CD8-positive, alpha-beta memory T cell (primary cell): ENCODE measurements at regions not wholly inside any gene's neighbourhood (a gene's known extent, or its start where the extent isn't known, plus 50 kb on each side); places are given as distances from the start of the nearest gene placed in this dataset.
A peak's percentile ranks its signal among the peaks of the same experiment; 100 is the strongest.
"Not testable (repeated sequence)": the region's sequence is repeated elsewhere in the genome, so short reads cannot be mapped to it uniquely, and the experiment has no call there.

Experiments used
- CTCF ChIA-PET: fragments of 350-600 bp; sonication (Branson Sonifier 250); formaldehyde crosslinking; loops from one replicate; lab custom pipeline; 2021; ENCODE audit warnings: antibody characterized with exemption; lab: Charles Lee
- POLR2A ChIA-PET: fragments of 350-600 bp; sonication (Branson Sonifier 250); formaldehyde crosslinking; loops from one replicate; lab custom pipeline; 2021; ENCODE audit warnings: antibody characterized with exemption; lab: Charles Lee
- DNase-seq, 5 donors: peaks; one replicate each; pipeline versions ENCODE4 v3.0.0 to v3.0.0-alpha.2; 2020 to 2022; ENCODE audit warnings: mixed read lengths in 1 of 5
- H3K27ac ChIP-seq: one replicate; pipeline ENCODE4 v1.7.0; 2013; ENCODE audit warnings: low read depth, mild to moderate bottlenecking, low read length, moderate library complexity
- H3K27me3 ChIP-seq: 2 replicates; pipeline ENCODE4 v1.7.0; 2013; ENCODE audit warnings: low read length, mild to moderate bottlenecking; ENCODE audit not compliant: insufficient read depth, poor library complexity, severe bottlenecking
- H3K36me3 ChIP-seq: 2 replicates; pipeline ENCODE4 v1.7.0; 2013; ENCODE audit warnings: mild to moderate bottlenecking, low read length, moderate library complexity; ENCODE audit not compliant: insufficient read depth
- H3K4me1 ChIP-seq: 2 replicates; pipeline ENCODE4 v1.7.0; 2013; ENCODE audit warnings: mild to moderate bottlenecking, low read length, moderate library complexity; ENCODE audit not compliant: insufficient read depth
- H3K4me3 ChIP-seq: 2 replicates; pipeline ENCODE4 v1.7.0; 2013; ENCODE audit warnings: mild to moderate bottlenecking, low read length
- H3K9me3 ChIP-seq: 2 replicates; pipeline ENCODE4 v1.7.0; 2013; ENCODE audit warnings: mild to moderate bottlenecking, low read length
- H3K27ac Mint-ChIP-seq, 8 donors: one replicate each; pipeline ENCODE4 v1.8.0; 2020 to 2021; ENCODE audit warnings: mixed read lengths in 8 of 8, mild to moderate bottlenecking in 6 of 8, inconsistent platforms in 3 of 8, moderate library complexity in 3 of 8
- H3K27me3 Mint-ChIP-seq, 2 donors: one replicate each; pipeline ENCODE4 v1.8.0; 2020 to 2021; ENCODE audit warnings: mixed read lengths in 2 of 2, mild to moderate bottlenecking in 1 of 2, moderate library complexity in 1 of 2
- H3K36me3 Mint-ChIP-seq, 3 donors: one replicate each; pipeline ENCODE4 v1.8.0; 2020 to 2021; ENCODE audit warnings: mixed read lengths in 3 of 3, inconsistent platforms in 1 of 3, mild to moderate bottlenecking in 1 of 3
- H3K4me1 Mint-ChIP-seq, 3 donors: one replicate each; pipeline ENCODE4 v1.8.0; 2020 to 2021; ENCODE audit warnings: mixed read lengths in 3 of 3, inconsistent platforms in 1 of 3, mild to moderate bottlenecking in 1 of 3
- H3K4me3 Mint-ChIP-seq, 7 donors: one replicate each; pipeline ENCODE4 v1.8.0; 2020 to 2021; ENCODE audit warnings: mixed read lengths in 7 of 7, mild to moderate bottlenecking in 6 of 7, moderate library complexity in 4 of 7, inconsistent platforms in 2 of 7
- H3K9me3 Mint-ChIP-seq, 5 donors: one replicate each; pipeline ENCODE4 v1.8.0; 2020 to 2022; ENCODE audit warnings: mixed read lengths in 5 of 5, mild to moderate bottlenecking in 3 of 5, moderate library complexity in 2 of 5, inconsistent platforms in 1 of 5

- Histone ChIP-seq H3K27me3 (no peaks in the 10 kb centered on the region), H3K4me3 (no peak overlapping the region), H3K27ac (no peak overlapping the region), H3K9me3 (no peaks in the 10 kb centered on the region), H3K4me1 (no peaks in the 10 kb centered on the region), H3K36me3 (no peaks in the 10 kb centered on the region)
- Mint-ChIP-seq H3K27ac (no peak overlapping the region), H3K36me3 (peaks cover 1 to 32% (median 10%) of the 10 kb centered on the region in 3 donors), H3K4me1 (peaks cover 1 to 15% (median 6%) of the 10 kb centered on the region in 3 donors), H3K27me3 (no peaks in the 10 kb centered on the region), H3K9me3 (peaks cover 13 to 26% (median 23%) of the 10 kb centered on the region in 5 donors), H3K4me3 (no peak overlapping the region)
- DNase-seq = no peak
- CTCF ChIA-PET = no interaction called here
- POLR2A ChIA-PET = no interaction called here
Observed at GRCh38 chr5:40353442-40353841, 326.3 kb upstream of the PTGER4 start.

- H3K27ac ChIP-seq = no peak overlapping the region
- Mint-ChIP-seq H3K36me3 (peaks cover 1 to 27% (median 8%) of the 10 kb centered on the region in 3 donors), H3K9me3 (peaks cover 13 to 32% (median 26%) of the 10 kb centered on the region in 5 donors), H3K4me1 (no peaks in the 10 kb centered on the region), H3K27ac (peak overlapping the region in 1 of 8 donors; percentile 8), H3K27me3 (no peaks in the 10 kb centered on the region), H3K4me3 (no peak overlapping the region)
- H3K4me1 ChIP-seq = no peaks in the 10 kb centered on the region
- no peaks in the 10 kb centered on the region for H3K9me3 ChIP-seq
- POLR2A ChIA-PET = no interaction called here
- DNase-seq = no peak
- CTCF ChIA-PET = no interaction called here
- H3K36me3 ChIP-seq = no peaks in the 10 kb centered on the region
- H3K27me3 ChIP-seq = no peaks in the 10 kb centered on the region
- H3K4me3 ChIP-seq = no peak overlapping the region
Observed at GRCh38 chr5:40347981-40348725, 331.6 kb upstream of the PTGER4 start.

GRCh38 chr5:40346901-40347300 is 332.8 kb upstream of the PTGER4 start:
- POLR2A ChIA-PET = no interaction called here
- H3K4me1 ChIP-seq = no peaks in the 10 kb centered on the region
- peaks cover 1 to 27% (median 8%) of the 10 kb centered on the region in 3 donors for H3K36me3 Mint-ChIP-seq
- H3K27ac Mint-ChIP-seq = peak overlapping the region in 1 of 8 donors; percentile 88
- no peaks in the 10 kb centered on the region for H3K27me3 Mint-ChIP-seq
- no peaks in the 10 kb centered on the region for H3K36me3 ChIP-seq
- H3K9me3 ChIP-seq = no peaks in the 10 kb centered on the region
- H3K27ac ChIP-seq = no peak overlapping the region
- no peak overlapping the region for H3K4me3 ChIP-seq
- DNase-seq = no peak
- CTCF ChIA-PET = no interaction called here
- no peak overlapping the region for H3K4me3 Mint-ChIP-seq
- H3K9me3 Mint-ChIP-seq = peaks cover 13 to 32% (median 26%) of the 10 kb centered on the region in 5 donors
- no peaks in the 10 kb centered on the region for H3K27me3 ChIP-seq
- H3K4me1 Mint-ChIP-seq = no peaks in the 10 kb centered on the region

- peaks cover 0 to 17% (median 3%) of the 10 kb centered on the region in 3 donors for H3K36me3 Mint-ChIP-seq
- CTCF ChIA-PET = not testable (repeated sequence)
Observed at GRCh38 chr5:40338434-40338833, 341.3 kb upstream of the PTGER4 start.

GRCh38 chr5:40334242-40334635 is 345.5 kb upstream of the PTGER4 start:
- no peaks in the 10 kb centered on the region for H3K4me1 ChIP-seq
- H3K4me3 ChIP-seq = no peak overlapping the region
- no peaks in the 10 kb centered on the region for H3K27me3 Mint-ChIP-seq
- no peak overlapping the region for H3K27ac ChIP-seq
- no peaks in the 10 kb centered on the region for H3K9me3 Mint-ChIP-seq
- H3K4me3 Mint-ChIP-seq = no peak overlapping the region
- no peaks in the 10 kb centered on the region for H3K9me3 ChIP-seq
- H3K36me3 ChIP-seq = no peaks in the 10 kb centered on the region
- no peak overlapping the region for H3K27ac Mint-ChIP-seq
- DNase-seq = no peak
- ChIA-PET CTCF (interaction anchor here (1.5 kb wide), 1 partner anchor 375 kb away, joined by 3 read pairs; no protein-coding TSS in a partner anchor), POLR2A (no interaction called here)
- H3K36me3 Mint-ChIP-seq = peaks cover 0 to 3% (median 0%) of the 10 kb centered on the region in 3 donors
- H3K27me3 ChIP-seq = no peaks in the 10 kb centered on the region
- peaks cover 49 to 63% (median 49%) of the 10 kb centered on the region in 3 donors for H3K4me1 Mint-ChIP-seq

More at GRCh38 chr5:40338434-40338833, 341.3 kb upstream of the PTGER4 start:
- Mint-ChIP-seq H3K4me1 (peaks cover 44 to 57% (median 45%) of the 10 kb centered on the region in 3 donors), H3K27ac (peak overlapping the region; percentile 6 to 88 (median 76)), H3K4me3 (peak overlapping the region; percentile 0 to 60 (median 47))
- H3K27ac ChIP-seq, H3K9me3 Mint-ChIP-seq, H3K36me3 ChIP-seq, POLR2A ChIA-PET, H3K9me3 ChIP-seq, H3K4me1 ChIP-seq, H3K4me3 ChIP-seq, H3K27me3 ChIP-seq, H3K27me3 Mint-ChIP-seq: not testable (repeated sequence)
- peak in 1 of 5 donors; percentile 22 for DNase-seq

GRCh38 chr5:40333459-40334241 is 346.1 kb upstream of the PTGER4 start:
- Histone ChIP-seq H3K9me3 (no peaks in the 10 kb centered on the region), H3K36me3 (no peaks in the 10 kb centered on the region), H3K4me3 (no peak overlapping the region), H3K27ac (no peak overlapping the region), H3K4me1 (no peaks in the 10 kb centered on the region), H3K27me3 (no peaks in the 10 kb centered on the region)
- H3K4me3 Mint-ChIP-seq = peak overlapping the region in 3 of 7 donors; percentile 17 to 41 (median 26)
- no peaks in the 10 kb centered on the region for H3K9me3 Mint-ChIP-seq
- peaks cover 43 to 57% (median 43%) of the 10 kb centered on the region in 3 donors for H3K4me1 Mint-ChIP-seq
- ChIA-PET CTCF (interaction anchor here (1.5 kb wide), 1 partner anchor 374 kb away, joined by 3 read pairs; no protein-coding TSS in a partner anchor), POLR2A (no interaction called here)
- peaks cover 0 to 3% (median 0%) of the 10 kb centered on the region in 3 donors for H3K36me3 Mint-ChIP-seq
- no peak for DNase-seq
- peak overlapping the region in 3 of 8 donors; percentile 3 to 61 (median 43) for H3K27ac Mint-ChIP-seq
- H3K27me3 Mint-ChIP-seq = no peaks in the 10 kb centered on the region

GRCh38 chr5:40332970-40333369 is 346.7 kb upstream of the PTGER4 start:
- H3K36me3 ChIP-seq = no peaks in the 10 kb centered on the region
- no peaks in the 10 kb centered on the region for H3K9me3 ChIP-seq
- CTCF ChIA-PET = no interaction called here
- Mint-ChIP-seq H3K27ac (peak overlapping the region in 2 of 8 donors; percentile 3 to 61), H3K9me3 (no peaks in the 10 kb centered on the region), H3K36me3 (peaks cover 0 to 3% (median 0%) of the 10 kb centered on the region in 3 donors), H3K4me1 (peaks cover 36 to 51% (median 36%) of the 10 kb centered on the region in 3 donors), H3K27me3 (no peaks in the 10 kb centered on the region), H3K4me3 (no peak overlapping the region)
- no peaks in the 10 kb centered on the region for H3K27me3 ChIP-seq
- DNase-seq = no peak
- no peaks in the 10 kb centered on the region for H3K4me1 ChIP-seq
- POLR2A ChIA-PET = no interaction called here
- no peak overlapping the region for H3K27ac ChIP-seq
- no peak overlapping the region for H3K4me3 ChIP-seq

GRCh38 chr5:40331616-40332015 is 348.1 kb upstream of the PTGER4 start:
- DNase-seq = no peak
- H3K27me3 ChIP-seq = no peaks in the 10 kb centered on the region
- Mint-ChIP-seq H3K27ac (no peak overlapping the region), H3K27me3 (no peaks in the 10 kb centered on the region), H3K9me3 (no peaks in the 10 kb centered on the region), H3K4me1 (peaks cover 23 to 37% (median 23%) of the 10 kb centered on the region in 3 donors), H3K36me3 (peaks cover 0 to 3% (median 0%) of the 10 kb centered on the region in 3 donors), H3K4me3 (no peak overlapping the region)
- POLR2A ChIA-PET = no interaction called here
- no peaks in the 10 kb centered on the region for H3K36me3 ChIP-seq
- no peak overlapping the region for H3K4me3 ChIP-seq
- no peaks in the 10 kb centered on the region for H3K4me1 ChIP-seq
- H3K27ac ChIP-seq = no peak overlapping the region
- H3K9me3 ChIP-seq = no peaks in the 10 kb centered on the region
- CTCF ChIA-PET = no interaction called here
